DMS114 treated with DMSO at 0.1 percent for 48 hours (cell line): ENCODE measurements at regions not wholly inside any gene's neighbourhood (a gene's known extent, or its start where the extent isn't known, plus 50 kb on each side); places are given as distances from the start of the nearest gene placed in this dataset.
A peak's percentile ranks its signal among the peaks of the same experiment; 100 is the strongest.
"Not testable (repeated sequence)": the region's sequence is repeated elsewhere in the genome, so short reads cannot be mapped to it uniquely, and the experiment has no call there.

Experiments
- DNase-seq: peaks from one replicate; lab custom pipeline; 2025; ENCODE audit not compliant: unreplicated experiment; lab: John Stamatoyannopoulos, UW

DNA sequence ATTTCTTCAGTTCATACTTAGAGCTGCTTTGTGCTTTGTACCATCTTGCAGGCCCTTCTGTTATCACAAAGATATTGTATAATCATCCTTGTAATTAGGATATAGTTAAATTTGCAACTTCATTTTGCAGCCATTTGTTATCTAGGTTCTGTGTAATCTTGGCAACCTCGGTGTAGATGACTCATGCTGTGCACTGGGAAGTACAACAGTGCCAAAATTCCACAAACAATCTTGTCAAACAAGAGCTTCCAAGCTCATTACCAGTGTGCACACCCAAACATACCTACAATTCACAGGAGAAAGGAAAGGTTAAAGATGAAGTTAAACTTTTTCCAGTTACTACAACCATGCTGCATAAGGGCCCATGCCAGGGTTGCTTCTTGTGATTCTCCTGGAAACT lies 1231.8 kb downstream of the CDH11 start:
- DNase-seq, result no peak

DNA sequence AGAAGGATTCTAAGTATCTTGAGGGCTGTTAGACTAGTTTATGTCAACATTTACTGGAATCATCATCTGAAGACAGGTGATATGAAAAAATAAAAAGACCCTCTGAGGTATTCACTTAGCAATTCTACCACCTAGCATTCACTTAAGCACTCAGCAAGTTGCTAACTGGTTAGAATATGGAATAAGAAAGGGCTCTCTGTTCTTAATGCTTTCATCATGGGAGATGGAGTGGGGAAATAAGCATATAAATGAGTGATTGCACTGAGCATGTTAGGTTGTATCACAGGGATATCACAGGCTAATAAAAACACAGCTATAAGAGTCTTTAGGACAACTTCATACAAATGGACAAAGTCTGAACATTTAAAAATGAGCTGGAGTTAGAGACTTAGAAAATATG lies 1238.8 kb downstream of the CDH11 start:
- DNase-seq, result no peak

DNA sequence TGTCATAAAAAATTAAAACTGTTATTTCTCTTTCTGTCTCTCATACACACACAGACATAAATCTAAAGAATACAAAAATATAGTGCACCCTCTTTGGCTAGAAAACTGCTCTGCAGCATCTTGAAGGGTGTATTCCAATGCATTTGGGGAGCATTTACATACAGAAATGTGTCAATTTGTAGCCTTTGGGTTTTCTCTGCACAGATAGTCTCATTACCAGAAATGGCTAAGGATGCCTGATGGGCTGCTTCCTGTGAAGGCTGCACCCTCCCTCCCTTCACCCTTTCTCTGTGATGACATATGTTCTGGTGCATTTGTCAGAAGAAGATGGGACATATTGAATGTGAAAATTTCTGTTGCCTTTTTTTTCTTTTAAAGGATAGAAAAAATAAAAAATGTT lies 1239.3 kb downstream of the CDH11 start:
- no peak for DNase-seq

DNA sequence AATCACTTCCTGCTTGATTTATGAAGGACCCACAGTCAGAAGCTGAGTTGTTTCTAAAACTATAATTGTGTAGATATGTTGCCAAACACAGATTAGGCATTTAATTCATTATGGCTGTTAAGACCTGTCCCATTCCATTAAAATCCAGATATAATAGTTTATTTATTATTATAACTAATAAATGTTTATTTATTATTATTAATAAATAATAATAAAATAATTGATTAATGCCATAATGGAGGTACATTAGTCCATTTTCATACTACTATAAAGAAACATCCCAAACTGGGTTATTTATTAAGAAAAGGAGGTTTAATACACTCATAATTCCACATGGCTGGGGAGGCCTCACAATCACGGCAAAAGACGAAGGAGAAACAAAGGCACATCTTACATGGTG lies 1240.9 kb downstream of the CDH11 start:
- DNase-seq, result no peak

DNA sequence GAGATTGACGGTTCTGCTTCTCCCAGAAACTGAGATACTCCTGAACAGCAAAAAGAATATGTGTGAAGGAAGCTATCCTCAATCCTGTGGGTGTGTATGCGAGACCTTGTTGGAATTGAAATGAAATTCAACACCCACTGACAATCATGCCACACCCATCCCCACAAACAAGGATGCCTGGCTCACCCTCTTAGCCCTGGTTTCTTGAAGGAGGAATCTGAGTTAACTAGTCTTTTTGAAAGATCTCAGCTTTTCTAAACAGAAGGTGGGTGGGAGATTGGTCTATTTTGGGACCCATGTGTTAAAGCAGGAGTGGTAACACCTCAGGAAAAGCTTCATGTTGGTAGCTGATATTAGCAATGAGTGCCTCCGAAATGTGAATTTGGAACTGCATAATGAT lies 1244.5 kb downstream of the CDH11 start:
- no peak for DNase-seq

DNA sequence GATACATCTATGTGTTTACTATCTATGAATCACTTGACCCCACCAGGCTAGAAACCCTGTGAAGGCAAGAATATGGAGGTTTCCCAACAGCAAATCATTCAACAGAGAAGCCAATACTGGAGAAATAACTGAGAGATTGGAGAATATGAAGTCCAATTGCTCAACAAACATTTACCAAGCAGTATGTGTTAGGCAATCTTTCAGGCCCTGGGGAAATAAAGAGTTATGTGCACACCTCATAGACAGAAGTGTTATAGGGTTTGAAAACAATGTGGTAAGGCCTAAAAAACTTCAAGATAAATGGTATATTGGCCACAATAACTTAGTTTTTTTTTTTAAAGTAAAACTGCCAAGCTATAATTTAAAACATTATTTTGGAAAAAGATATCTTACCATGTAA lies 1245.8 kb downstream of the CDH11 start:
- DNase-seq, result no peak

DNA sequence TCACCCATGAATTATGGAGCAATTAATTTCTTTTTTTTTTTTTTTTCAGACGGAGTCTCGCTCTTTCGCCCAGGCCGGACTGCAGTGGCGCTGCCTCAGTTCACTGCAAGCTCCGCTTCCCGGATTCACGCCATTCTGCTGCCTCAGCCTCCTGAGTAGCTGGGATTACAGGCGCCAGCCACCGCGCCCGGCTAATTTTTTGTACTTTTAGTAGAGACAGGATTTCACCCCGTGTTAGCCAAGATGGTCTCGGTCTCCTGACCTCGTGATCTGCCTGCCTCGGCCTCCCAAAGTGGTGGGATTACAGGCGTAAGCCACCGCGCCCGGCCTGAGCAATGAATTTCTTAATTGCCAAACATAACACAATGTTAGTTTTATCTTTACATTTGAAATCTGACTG lies 1261.2 kb downstream of the CDH11 start:
- not testable (repeated sequence) for DNase-seq

DNA sequence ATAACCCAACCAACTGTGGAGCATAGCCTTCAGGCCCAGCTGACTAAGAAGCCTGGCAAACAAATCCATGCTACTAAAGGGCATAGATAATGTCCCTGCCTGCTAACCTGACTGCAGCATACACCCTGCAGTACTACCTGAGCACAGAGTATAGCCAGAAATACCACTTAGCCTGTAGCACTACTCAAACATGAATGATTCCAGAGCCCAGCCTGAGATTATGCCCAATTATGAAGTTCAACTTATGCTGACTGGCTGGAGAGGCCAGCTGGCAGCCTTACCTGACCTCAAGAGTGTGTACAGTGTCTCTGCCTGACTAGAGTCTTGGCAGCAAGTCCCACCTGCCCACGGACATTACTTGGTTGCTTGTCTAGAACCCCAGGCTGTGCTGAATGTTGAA lies 1265.3 kb downstream of the CDH11 start:
- DNase-seq, result no peak

DNA sequence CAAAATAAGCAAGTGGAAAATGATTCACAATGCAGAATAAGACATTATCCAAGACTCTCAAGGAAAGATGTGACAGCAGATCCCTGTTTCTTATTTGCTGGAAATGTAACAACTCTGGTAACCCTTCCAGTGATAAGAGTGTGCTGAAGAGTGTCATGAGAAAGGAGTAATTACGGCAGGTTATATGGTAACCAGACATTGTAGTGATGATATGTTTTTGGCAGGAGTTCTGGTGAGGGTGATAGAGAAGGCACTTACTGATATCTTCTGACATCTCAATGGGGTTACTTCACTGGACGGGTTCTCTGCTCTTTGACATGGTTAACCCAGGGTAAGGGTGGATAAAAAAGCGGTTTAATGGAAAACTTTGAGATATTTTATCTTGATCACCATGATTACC lies 1270.9 kb downstream of the CDH11 start:
- DNase-seq, result no peak

DNA sequence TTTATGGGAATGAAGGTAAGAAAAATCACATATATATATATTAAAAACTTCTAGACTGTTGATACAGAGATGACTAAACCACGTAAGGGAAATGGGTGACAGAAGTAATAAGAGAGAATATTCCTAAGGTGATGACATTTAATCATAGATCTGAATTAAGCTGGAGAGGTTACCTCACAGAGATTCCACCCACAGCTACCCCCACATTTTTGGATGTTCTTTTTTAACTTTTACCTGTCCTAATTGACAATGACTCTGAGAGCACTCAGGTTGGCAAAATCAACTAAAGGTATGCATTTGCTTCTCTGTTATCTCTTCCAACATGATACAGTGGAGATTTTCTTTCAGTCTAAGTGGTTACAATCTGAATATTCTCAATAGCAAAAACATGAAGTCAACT lies 1280.6 kb downstream of the CDH11 start:
- no peak for DNase-seq

DNA sequence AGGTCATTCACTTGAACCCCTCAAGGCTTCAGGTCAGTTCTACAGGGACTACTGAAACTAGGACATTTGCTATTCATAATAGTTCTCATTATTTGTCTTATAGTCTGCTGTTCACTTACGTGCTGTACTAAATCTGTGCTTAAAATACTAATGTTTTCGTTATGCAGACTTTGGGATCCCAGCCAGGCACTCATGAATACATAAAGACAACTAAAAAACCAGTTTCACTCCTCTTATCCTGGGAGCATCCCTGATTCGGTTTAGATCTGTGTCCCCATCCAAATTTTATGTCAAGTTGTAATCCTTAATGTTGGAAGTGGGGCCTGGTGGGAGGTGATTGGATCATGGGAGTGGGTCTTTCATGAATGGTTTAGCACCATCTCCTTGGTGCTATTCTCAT lies 1291.8 kb downstream of the CDH11 start:
- no peak for DNase-seq

DNA sequence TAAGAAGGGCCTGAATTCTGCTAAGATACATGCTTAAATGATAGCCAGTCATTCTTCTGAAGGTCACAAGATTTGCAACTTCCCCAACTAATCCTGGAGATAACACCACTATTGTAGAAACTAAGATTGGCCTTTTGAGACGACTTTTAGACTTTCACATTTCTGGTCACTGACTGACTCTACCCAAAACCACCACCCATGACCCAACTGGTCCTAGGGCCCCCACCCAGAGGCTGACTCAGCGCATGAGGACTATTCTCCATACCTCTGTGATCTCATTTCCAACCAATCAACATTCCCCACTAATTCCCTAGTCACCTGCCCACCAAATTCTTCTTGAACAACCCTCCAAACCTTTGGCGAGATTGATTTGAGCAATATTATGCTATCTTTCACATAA lies 1299.0 kb downstream of the CDH11 start:
- no peak for DNase-seq

DNA sequence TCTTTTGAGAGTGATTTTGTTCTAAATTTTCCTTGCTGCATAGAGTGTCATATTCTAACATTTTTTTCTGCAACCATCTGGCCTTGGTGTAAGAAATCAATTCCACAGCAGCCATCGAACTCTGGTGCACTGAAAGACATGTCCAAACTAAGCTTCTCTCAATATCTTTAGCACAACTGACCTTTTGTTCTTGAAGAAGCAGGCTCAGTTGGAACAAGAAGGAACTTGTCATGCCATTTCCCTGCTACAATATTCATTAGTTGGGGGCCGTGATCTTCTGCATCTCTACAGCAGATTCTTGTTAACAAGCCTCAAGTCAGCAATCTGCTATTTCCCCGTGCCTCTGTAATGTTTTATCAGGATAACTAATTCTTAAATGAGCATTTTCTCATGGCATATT lies 1305.6 kb downstream of the CDH11 start:
- DNase-seq, result no peak

DNA sequence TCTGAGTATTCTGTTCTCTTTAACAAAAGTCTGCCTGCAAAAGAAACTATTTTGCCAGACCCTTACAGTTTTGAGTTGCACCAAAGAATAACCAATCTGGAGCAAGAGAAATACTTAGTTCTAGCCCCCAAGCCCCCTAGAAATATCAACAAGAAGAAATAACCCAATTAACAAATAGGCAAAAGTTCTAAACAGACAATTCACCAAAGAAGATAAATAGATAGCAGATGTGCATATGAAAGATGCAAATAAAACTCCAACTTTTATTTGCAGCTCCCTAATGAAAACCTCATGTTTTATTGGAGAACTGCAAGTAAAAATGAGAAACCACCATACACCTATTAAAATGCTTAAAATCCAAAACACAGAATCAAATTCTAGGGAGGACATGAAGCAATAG lies 1308.0 kb downstream of the CDH11 start:
- no peak for DNase-seq

DNA sequence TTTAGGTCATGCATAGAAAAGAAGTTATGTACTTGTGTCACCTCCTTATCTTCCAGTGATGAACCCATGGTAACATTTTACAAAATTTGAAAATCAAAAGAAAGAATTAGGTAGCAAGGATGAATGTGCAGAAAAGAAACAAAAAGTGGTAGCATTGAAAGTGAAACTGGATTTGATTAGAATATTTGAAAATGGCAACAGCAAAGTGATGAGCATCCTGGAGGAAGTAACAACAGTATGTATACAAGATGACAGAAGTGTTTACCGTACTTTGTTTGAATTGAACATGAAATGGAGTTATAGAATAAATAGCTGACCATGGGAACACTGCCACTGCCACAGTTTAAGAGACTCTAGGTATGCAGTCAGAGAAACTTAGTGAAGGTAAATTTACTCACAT lies 1313.1 kb downstream of the CDH11 start:
- no peak for DNase-seq

DNA sequence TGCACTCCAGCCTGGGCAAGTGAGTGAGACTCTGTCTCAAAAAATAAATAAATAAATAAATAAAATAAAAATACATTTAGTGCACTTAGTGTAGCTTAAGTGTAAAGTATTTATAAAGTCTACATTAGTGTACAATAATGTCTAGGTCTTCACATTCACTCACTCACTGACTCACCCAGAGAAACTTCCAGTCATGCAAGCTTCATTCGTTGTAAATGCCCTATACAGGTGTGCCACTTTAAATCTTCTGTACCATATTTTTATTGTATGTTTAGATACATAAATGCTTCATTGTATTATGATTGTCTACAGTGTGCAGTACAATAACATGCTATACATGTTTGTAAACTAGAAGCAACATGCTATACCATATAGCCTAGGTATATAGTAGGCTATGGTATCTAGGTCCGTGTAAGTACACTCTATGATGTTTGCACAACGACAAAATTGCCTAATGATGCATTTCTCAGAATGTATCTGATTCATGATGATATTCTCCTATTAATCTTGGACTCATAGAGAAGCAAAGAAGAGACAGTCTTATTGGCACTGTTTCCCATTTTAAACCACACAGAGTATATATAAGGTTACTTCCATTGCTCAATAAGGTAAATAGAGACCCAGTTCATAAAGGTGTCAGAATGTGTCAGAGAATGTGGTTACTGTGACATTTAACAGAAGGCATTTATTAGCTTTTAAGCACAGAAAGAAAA lies 1314.9 kb downstream of the CDH11 start:
- no peak for DNase-seq

DNA sequence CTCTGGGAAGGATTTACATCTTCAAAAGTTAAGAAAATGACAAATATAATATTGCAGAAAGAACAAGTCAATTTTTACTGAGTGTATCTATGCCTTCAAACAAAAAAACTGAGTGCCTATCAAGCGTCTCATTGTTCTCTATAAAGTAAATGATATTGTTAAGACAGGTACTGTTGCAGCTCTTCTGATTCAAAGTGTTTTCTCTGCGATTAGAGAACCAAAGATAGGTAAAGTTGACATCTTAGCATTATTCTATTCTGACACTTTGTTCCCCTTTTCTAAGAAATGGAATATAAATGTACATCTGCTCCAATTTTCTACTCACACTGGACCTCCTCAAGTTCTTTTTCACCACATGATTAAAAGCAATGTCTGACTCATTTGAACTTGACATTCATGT lies 1317.7 kb downstream of the CDH11 start:
- DNase-seq, result no peak

DNA sequence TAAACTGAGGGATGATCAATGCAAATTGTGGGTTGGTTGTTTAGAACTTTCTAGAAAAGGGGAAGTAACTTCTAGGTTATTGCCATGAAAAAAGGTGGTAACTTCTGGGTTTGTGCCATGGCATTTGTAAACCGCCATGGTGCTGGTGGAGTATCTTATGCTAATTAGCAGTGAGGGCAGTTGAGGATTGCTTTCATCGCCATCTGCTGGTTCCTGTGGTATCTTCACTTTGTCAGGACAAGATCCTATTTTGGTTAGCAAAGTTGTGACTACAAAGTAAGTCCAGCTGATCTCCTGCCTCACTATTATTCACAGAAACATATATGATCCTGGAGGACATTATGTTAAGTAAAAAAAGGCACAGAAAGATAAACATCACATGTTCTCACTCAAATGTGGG lies 1332.3 kb downstream of the CDH11 start:
- no peak for DNase-seq

DNA sequence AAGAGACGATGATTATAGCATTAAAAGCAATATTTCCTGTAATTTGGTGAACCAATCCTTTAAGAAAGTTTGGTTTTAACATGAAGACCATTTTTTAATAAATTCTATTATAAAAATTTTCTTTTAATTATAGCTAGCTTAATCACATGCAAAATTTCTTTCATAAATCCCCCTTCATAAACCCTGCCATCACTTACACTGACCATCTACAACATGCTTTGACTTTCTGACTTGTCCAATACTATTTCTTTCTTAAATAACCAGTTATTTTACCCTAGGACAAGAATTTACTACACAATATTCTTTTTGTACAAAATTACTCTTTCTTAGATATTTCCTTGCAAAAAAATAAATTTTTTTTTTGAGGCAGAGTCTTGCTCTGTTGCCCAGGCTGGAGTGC lies 1334.8 kb downstream of the CDH11 start:
- DNase-seq, result peak; percentile 1

DNA sequence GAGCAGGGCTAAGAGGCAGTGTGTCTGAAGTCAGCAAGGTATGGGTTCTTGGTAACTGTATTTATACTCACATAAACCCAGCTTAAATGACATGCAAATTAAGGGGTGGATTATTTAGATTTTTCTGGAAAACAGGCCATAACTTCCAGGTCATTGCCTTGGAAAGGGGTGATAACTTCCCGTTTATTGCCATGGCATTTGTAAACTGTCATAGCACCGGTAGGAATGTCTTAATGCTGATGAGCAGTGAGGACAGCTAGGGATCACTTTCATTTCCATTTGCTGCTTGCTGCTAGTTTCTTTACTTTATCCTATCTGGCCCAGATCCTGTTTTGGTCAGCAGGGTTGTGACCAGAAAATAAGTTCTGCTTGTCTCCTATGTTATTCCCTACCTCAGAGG lies 1336.7 kb downstream of the CDH11 start:
- DNase-seq, result no peak

DNA sequence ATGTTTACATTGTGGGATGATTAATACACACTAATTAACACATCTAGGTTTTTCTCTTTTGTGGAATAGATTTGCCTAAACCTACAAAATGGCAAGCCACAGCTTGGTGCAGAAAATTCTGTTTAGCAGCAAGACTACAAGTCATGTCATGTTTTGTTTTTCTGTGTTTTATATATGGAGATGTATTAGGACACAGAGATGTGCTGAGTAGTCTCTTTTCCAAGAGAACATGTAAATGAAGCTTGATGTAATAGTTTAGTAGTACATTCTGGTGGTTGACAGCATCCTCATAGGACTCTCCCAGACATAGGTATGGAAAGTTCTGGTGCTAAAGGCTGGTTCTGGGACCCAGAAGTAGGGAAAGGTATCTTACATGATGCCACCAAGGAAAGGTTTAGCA lies 1345.4 kb downstream of the CDH11 start:
- no peak for DNase-seq

DNA sequence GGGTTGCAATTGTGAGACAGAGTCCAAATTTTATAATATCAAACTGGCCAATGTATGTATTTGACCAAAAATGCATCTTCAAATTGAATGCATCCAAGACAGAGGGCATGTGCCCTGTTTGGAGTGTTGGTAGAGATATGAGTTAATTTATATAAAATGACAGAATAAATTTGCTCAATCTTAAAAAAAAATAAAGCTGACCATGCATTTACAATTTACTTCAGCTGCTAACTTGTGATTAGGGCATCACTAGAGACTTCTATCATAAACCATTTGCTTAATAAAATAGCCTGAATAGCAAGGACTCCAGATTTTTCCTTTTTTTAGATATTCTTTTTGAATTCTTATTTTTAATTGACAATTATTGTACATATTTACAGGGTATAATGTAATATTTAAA lies 1345.8 kb downstream of the CDH11 start:
- DNase-seq, result no peak

DNA sequence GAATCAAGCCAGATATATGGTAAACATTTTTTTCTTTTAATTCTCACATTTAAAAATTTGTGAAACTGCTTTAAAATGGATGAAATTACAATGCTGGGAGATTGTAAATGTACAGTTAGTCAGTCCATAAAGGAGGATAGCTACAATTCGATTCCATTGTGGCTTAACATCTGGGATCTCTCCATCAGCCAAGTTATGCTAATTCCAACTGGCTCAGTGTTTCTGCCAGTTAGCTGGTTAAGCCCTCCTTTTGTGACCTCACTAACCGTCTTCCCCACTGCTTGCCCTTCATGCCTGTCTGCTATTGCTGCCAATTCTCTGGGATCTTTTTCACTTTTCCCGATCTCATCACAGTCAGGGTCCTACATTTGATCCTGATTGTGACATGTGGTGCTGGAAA lies 1347.6 kb downstream of the CDH11 start:
- DNase-seq, result no peak

DNA sequence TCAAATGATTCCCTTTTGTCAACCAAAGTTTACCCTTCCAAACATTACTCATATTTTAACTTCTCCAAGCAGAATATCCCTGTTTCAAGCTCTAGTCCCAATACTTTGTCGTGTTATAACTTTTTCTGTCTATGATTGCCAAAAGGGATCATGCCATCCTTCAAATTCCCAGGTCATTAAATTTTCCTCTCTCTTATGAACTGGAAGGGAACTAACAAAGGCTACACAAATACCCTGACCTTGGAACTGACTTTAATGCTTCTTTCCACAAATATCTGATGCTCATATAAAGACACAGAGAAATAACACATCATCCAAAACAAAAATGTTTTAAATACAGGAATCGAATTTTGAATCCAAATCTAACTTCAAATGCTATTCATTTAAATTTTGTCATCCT lies 1352.7 kb downstream of the CDH11 start:
- DNase-seq, result no peak
